ENCODE measurements at regions not wholly inside any gene's neighbourhood (a gene's known extent, or its start where the extent isn't known, plus 50 kb on each side); places are given as distances from the start of the nearest gene placed in this dataset.

- Histone ChIP-seq H4K91ac (replicated peaks; ENCODE audit: insufficient read length, low read length) (no peak overlapping the region), H3K23ac (ENCODE audit: insufficient read length) (no peak overlapping the region), H3K79me1 (ENCODE audit: low read depth, low read length) (no peaks in the 10 kb centered on the region), H4K8ac (ENCODE audit: extremely low read depth, insufficient read depth, low read length) (no peak overlapping the region), H3K27me3 (replicated peaks in 1 of 4; ENCODE audit: control insufficient read depth in 3 of 4, extremely low read depth in 1 of 4, insufficient read depth in 3 of 4, low read length in 3 of 4) (peaks cover 0 to 6% (median 2%) of the 10 kb centered on the region in 4 experiments; a peak in 3 of 7 replicates), H2BK12ac (ENCODE audit: low read depth, low read length) (no peak overlapping the region), H3K4ac (replicated peaks; ENCODE audit: insufficient read length, low read depth, low read length) (no peak overlapping the region), H2AFZ (ENCODE audit: low read length) (no peak overlapping the region), H4K20me1 (replicated peaks in 1 of 2; ENCODE audit: control insufficient read depth in 1 of 2, insufficient read depth in 2 of 2, low read length in 2 of 2) (no peaks in the 10 kb centered on the region), H2BK5ac (ENCODE audit: low read depth, low read length) (no peak overlapping the region), H3K56ac (replicated peaks; ENCODE audit: insufficient read length, low read depth, low read length) (no peak overlapping the region), H3K18ac (ENCODE audit: extremely low read depth, low read length) (no peak overlapping the region), H2BK120ac (replicated peaks; ENCODE audit: low read depth, low read length) (no peak overlapping the region), H3K4me2 (ENCODE audit: insufficient read depth in 1 of 2, low read depth in 2 of 2, low read length in 2 of 2) (no peak overlapping the region), H3K9ac (replicated peaks in 1 of 4; ENCODE audit: extremely low read depth in 1 of 4, low read depth in 3 of 4, low read length in 3 of 4) (no peak overlapping the region), H3K9me3 (ENCODE audit: insufficient read depth in 2 of 2, low read depth in 1 of 2, low read length in 1 of 2) (0 out of 4 replicates have a peak, but pooled peaks cover 0 to 4% of the 10 kb centered on the region in 2 experiments), H3K4me3 (ENCODE audit: extremely low read depth in 1 of 4, insufficient read depth in 2 of 4, low read depth in 3 of 4, low read length in 4 of 4) (no peak overlapping the region), H3K36me3 (ENCODE audit: control insufficient read depth in 2 of 4, insufficient read depth in 4 of 4, low read length in 3 of 4) (no peaks in the 10 kb centered on the region), H2BK20ac (ENCODE audit: low read length) (no peak overlapping the region), H3K14ac (ENCODE audit: insufficient read length) (no peak overlapping the region), H3K23me2 (ENCODE audit: low read depth, low read length) (no peaks in the 10 kb centered on the region), H3K27ac (ENCODE audit: low read depth, low read length) (no peak overlapping the region), H4K5ac (ENCODE audit: insufficient read length, low read depth, low read length) (no peak overlapping the region), H2AK5ac (ENCODE audit: low read depth, low read length) (no peak overlapping the region), H3K79me2 (ENCODE audit: control insufficient read depth in 1 of 2, insufficient read depth in 2 of 2, low read length in 2 of 2) (no peaks in the 10 kb centered on the region), H2BK15ac (ENCODE audit: low read length) (no peak overlapping the region), H3K4me1 (replicated peaks in 1 of 4; ENCODE audit: control insufficient read depth in 3 of 4, insufficient read depth in 4 of 4, low read length in 3 of 4) (no peaks in the 10 kb centered on the region)
- ChIA-PET CTCF (ENCODE audit: partially characterized antibody) (interaction anchor here (0.6 to 1.1 kb wide), 5 partner anchors 21 to 330 kb away, joined by 3 to 4 read pairs (median 3); no protein-coding TSS in a partner anchor), POLR2A (ENCODE audit: partially characterized antibody) (no interaction called here)
- FAIRE-seq, result no peak
- DNase-seq (ENCODE audit: low read depth in 1 of 2, low spot score in 2 of 2), result no peak
- WGBS, 2 experiments (ENCODE audit: extremely low coverage in 1 of 2, insufficient coverage in 1 of 2, insufficient read length in 1 of 2, insufficient replicate concordance in 2 of 2, low coverage in 1 of 2, low lambda C conversion rate in 2 of 2, missing lambda C conversion rate in 1 of 2), result 94% methylated on average over 3 of the region's 3 CpGs; no CpG with 5 or more reads in 1 of the 2 experiments
- TF ChIP-seq CTBP2 (IDR thresholded peaks at IDR 0.05; ENCODE audit: borderline replicate concordance, insufficient read depth, insufficient read length, low read length), result no peak
- TF ChIP-seq RAD21 (IDR thresholded peaks at IDR 0.05 in 1 of 2, conservative IDR thresholded peaks at IDR 0.05 in 1 of 2; ENCODE audit: low read depth in 2 of 2, low read length in 2 of 2), result peak; percentile 64 to 67
- TF ChIP-seq SIRT6 (IDR thresholded peaks at IDR 0.05; ENCODE audit: low read length), result no peak
- TF ChIP-seq CTCF (IDR thresholded peaks at IDR 0.05; ENCODE audit: control extremely low read depth in 1 of 3, insufficient read depth in 1 of 3, low read depth in 1 of 3, low read length in 3 of 3), result peak; percentile 32 to 45 (median 32); a peak in 3 of 4 replicates
Observed at GRCh38 chr9:79955300-79955699, 383.5 kb downstream of the TLE4 start.
